Lower leg skin (tissue), 3 donors: ENCODE measurements at regions not wholly inside any gene's neighbourhood (a gene's known extent, or its start where the extent isn't known, plus 50 kb on each side); places are given as distances from the start of the nearest gene placed in this dataset.

ENCODE experiments used
- POLR2A ChIP-seq, 2 donors: fragments of 450-650 bp; IDR thresholded peaks; one replicate each; pipeline ENCODE4 v1.6.1; 2016 to 2017; ENCODE audit warnings: antibody characterized with exemption in 2 of 2, mild to moderate bottlenecking in 1 of 2, moderate library complexity in 1 of 2
- TF ChIP-seq, protein P1 (sequence below), 3 donors: fragments of 450-650 bp; IDR thresholded peaks; one replicate each; pipeline ENCODE4 v1.5.1; 2016; ENCODE audit warnings: antibody characterized with exemption in 3 of 3, mild to moderate bottlenecking in 3 of 3, moderate library complexity in 2 of 3

- TF ChIP-seq, protein P1, sequence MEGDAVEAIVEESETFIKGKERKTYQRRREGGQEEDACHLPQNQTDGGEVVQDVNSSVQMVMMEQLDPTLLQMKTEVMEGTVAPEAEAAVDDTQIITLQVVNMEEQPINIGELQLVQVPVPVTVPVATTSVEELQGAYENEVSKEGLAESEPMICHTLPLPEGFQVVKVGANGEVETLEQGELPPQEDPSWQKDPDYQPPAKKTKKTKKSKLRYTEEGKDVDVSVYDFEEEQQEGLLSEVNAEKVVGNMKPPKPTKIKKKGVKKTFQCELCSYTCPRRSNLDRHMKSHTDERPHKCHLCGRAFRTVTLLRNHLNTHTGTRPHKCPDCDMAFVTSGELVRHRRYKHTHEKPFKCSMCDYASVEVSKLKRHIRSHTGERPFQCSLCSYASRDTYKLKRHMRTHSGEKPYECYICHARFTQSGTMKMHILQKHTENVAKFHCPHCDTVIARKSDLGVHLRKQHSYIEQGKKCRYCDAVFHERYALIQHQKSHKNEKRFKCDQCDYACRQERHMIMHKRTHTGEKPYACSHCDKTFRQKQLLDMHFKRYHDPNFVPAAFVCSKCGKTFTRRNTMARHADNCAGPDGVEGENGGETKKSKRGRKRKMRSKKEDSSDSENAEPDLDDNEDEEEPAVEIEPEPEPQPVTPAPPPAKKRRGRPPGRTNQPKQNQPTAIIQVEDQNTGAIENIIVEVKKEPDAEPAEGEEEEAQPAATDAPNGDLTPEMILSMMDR (IDR thresholded peaks at IDR 0.05) = no peak
- TF ChIP-seq POLR2A (IDR thresholded peaks at IDR 0.05) = no peak
Observed at GRCh38 chr2:16324544-16324937, 341.1 kb downstream of the CYRIA start.
